Fibroblast of lung (primary cell): ENCODE measurements at regions not wholly inside any gene's neighbourhood (a gene's known extent, or its start where the extent isn't known, plus 50 kb on each side); places are given as distances from the start of the nearest gene placed in this dataset.

Source experiments
- DNase-seq, 2 donors: peaks; one replicate each; pipeline versions ENCODE4 v3.0.0 to v3.0.0-alpha.2; 2010; ENCODE audit warnings: low read depth in 2 of 2
- H2AFZ ChIP-seq: 2 replicates; pipeline ENCODE4 v1.5.1; 2012; ENCODE audit warnings: low read length, control low read depth, inconsistent platforms
- H3K27ac ChIP-seq: 2 replicates; pipeline ENCODE4 v1.5.1; 2011; ENCODE audit warnings: low read length, control low read depth; ENCODE audit not compliant: insufficient read depth
- H3K27me3 ChIP-seq: 2 replicates; pipeline ENCODE4 v1.5.1; 2011; ENCODE audit warnings: mild to moderate bottlenecking, low read length; ENCODE audit not compliant: control insufficient read depth, insufficient read depth
- H3K36me3 ChIP-seq: 2 replicates; pipeline ENCODE4 v1.5.1; 2011; ENCODE audit warnings: low read length; ENCODE audit not compliant: control insufficient read depth, insufficient read depth
- H3K4me1 ChIP-seq: 2 replicates; pipeline ENCODE4 v1.5.1; 2011; ENCODE audit warnings: low read length; ENCODE audit not compliant: control insufficient read depth, insufficient read depth; ENCODE audit errors: extremely low read depth
- H3K4me2 ChIP-seq: 2 replicates; pipeline ENCODE4 v1.5.1; 2011; ENCODE audit warnings: low read length, control low read depth; ENCODE audit not compliant: insufficient read depth; ENCODE audit errors: extremely low read depth
- H3K4me3 ChIP-seq, 4 experiments: fragments of 200-600 bp in 1 of 4; sonication (generic) in 1 of 4; replicated peaks in 1 of 4; 2 replicates each; pipeline ENCODE4 v1.5.1; 2011 to 2016; ENCODE audit warnings: low read length in 4 of 4, low read depth in 3 of 4, mild to moderate bottlenecking in 3 of 4, control low read depth in 2 of 4, inconsistent platforms in 1 of 4, mixed read lengths in 1 of 4; ENCODE audit not compliant: insufficient read depth in 1 of 4; ENCODE audit errors: control extremely low read depth in 1 of 4
- H3K79me2 ChIP-seq: 2 replicates; pipeline ENCODE4 v1.5.1; 2012; ENCODE audit warnings: mild to moderate bottlenecking, low read length, inconsistent platforms; ENCODE audit not compliant: control insufficient read depth, insufficient read depth
- H3K9ac ChIP-seq: 2 replicates; pipeline ENCODE4 v1.5.1; 2011; ENCODE audit warnings: mild to moderate bottlenecking, low read length, control low read depth; ENCODE audit not compliant: insufficient read depth
- H3K9me3 ChIP-seq: 2 replicates; pipeline ENCODE4 v1.5.1; 2012; ENCODE audit warnings: low read depth, low read length; ENCODE audit not compliant: control insufficient read depth, insufficient read depth
- H4K20me1 ChIP-seq: 2 replicates; pipeline ENCODE4 v1.5.1; 2011; ENCODE audit warnings: low read length; ENCODE audit not compliant: control insufficient read depth, insufficient read depth; ENCODE audit errors: extremely low read depth
- EZH2 ChIP-seq: IDR thresholded peaks from 2 replicates; pipeline ENCODE4 v1.5.1; 2012; ENCODE audit warnings: low read length, control low read depth, mild to moderate bottlenecking; ENCODE audit errors: missing control alignments
- TF ChIP-seq, protein P1 (sequence below), 2 donors: IDR thresholded peaks in 1 of 2; conservative IDR thresholded peaks in 1 of 2; 1 replicate in 1 of 2; 2 replicates in 1 of 2; pipeline ENCODE4 v1.5.1; 2011 to 2012; ENCODE audit warnings: low read length in 2 of 2, control low read depth in 1 of 2, inconsistent platforms in 1 of 2, low read depth in 1 of 2, mild to moderate bottlenecking in 1 of 2

DNA sequence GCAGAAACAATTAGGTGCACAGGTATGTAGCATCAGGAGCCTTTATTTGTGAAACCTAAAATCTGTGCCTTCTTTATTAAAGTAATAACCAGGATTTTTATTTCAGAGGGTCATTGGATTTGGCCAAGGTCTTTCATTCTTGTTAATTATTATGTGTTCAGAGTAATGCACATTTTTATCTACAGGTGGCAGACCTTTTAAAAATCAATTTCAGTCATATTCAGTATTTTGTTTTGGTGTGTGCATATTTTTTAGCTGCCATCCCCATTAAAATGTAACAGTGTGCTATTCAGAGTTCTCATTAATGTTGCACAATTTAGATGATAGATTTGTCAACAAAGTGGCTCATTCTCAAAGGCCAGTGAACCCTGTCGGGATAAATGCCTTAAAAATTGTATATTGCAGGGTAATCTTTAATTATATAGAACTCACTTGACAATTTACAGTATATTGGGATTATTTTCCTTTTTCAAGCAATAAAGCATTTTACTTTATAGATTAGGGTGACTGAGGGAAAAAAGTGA is 319.3 kb upstream of the SOX5 start:
- Histone ChIP-seq H3K27me3 (no peaks in the 10 kb centered on the region), H3K4me2 (no peak overlapping the region), H3K4me3 (no peak overlapping the region), H4K20me1 (no peaks in the 10 kb centered on the region), H3K9ac (no peak overlapping the region), H3K4me1 (no peaks in the 10 kb centered on the region), H3K79me2 (no peaks in the 10 kb centered on the region), H2AFZ (no peak overlapping the region), H3K9me3 (no peaks in the 10 kb centered on the region), H3K36me3 (no peaks in the 10 kb centered on the region), H3K27ac (no peak overlapping the region)
- TF ChIP-seq, protein P1, sequence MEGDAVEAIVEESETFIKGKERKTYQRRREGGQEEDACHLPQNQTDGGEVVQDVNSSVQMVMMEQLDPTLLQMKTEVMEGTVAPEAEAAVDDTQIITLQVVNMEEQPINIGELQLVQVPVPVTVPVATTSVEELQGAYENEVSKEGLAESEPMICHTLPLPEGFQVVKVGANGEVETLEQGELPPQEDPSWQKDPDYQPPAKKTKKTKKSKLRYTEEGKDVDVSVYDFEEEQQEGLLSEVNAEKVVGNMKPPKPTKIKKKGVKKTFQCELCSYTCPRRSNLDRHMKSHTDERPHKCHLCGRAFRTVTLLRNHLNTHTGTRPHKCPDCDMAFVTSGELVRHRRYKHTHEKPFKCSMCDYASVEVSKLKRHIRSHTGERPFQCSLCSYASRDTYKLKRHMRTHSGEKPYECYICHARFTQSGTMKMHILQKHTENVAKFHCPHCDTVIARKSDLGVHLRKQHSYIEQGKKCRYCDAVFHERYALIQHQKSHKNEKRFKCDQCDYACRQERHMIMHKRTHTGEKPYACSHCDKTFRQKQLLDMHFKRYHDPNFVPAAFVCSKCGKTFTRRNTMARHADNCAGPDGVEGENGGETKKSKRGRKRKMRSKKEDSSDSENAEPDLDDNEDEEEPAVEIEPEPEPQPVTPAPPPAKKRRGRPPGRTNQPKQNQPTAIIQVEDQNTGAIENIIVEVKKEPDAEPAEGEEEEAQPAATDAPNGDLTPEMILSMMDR (conservative IDR thresholded peaks at IDR 0.05 in 1 of 2, IDR thresholded peaks at IDR 0.05 in 1 of 2; ENCODE audit: low read depth in 1 of 2, low read length in 2 of 2), result no peak
- no peak for DNase-seq

DNA sequence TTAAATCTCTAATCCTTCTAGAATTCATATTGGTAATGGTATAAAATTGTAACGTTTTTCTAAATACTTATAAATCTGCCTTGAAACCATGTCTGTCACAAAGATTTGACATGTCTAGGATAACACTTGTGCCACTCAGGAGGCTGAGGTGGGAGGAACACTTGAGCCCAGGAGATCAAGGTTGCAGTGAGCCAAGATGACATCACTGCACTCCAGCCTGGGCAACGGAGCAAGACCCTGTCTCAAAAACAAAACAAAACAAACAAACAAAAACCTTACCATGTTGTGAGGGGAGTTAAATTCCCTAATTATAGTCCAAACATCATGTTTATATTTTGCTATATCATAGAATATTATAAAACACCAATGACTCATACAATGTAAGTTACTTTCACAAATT is 317.5 kb upstream of the SOX5 start:
- H3K27me3 ChIP-seq, result no peaks in the 10 kb centered on the region
- no peak overlapping the region for H3K4me2 ChIP-seq
- H3K9ac ChIP-seq, result no peak overlapping the region
- no peaks in the 10 kb centered on the region for H3K4me1 ChIP-seq
- no peak for DNase-seq
- no peaks in the 10 kb centered on the region for H3K36me3 ChIP-seq
- H4K20me1 ChIP-seq, result no peaks in the 10 kb centered on the region
- no peak overlapping the region for H3K27ac ChIP-seq
- no peaks in the 10 kb centered on the region for H3K79me2 ChIP-seq
- H3K9me3 ChIP-seq, result no peaks in the 10 kb centered on the region
- TF ChIP-seq EZH2, result no peak
- TF ChIP-seq, protein P1 (conservative IDR thresholded peaks at IDR 0.05 in 1 of 2, IDR thresholded peaks at IDR 0.05 in 1 of 2; ENCODE audit: low read depth in 1 of 2, low read length in 2 of 2), result no peak
- H3K4me3 ChIP-seq, result no peak overlapping the region
- H2AFZ ChIP-seq, result no peak overlapping the region

DNA sequence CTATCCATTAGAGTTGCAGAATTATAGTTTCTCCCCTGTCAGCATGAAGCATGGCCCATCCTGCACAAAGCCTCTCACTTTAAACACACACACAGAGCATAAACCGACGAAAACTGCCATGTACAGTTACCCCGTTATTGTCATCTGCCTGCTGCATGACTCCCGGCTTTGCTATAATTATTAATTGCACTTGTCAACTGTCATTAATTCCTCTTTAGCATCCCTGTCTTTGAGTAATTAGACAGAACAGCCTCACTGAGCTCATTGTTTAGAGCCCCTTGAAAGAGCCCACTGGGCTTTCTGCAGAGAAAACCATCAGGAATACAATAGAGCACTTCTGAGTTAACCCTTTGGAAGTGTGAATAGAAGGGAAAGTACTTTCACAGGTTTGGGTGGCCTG is 307.2 kb upstream of the SOX5 start:
- no peak overlapping the region for H3K4me3 ChIP-seq
- H2AFZ ChIP-seq, result no peak overlapping the region
- H3K27ac ChIP-seq, result no peak overlapping the region
- H3K9ac ChIP-seq, result no peak overlapping the region
- no peaks in the 10 kb centered on the region for H3K9me3 ChIP-seq
- H3K36me3 ChIP-seq, result no peaks in the 10 kb centered on the region
- no peaks in the 10 kb centered on the region for H3K4me1 ChIP-seq
- TF ChIP-seq, protein P1 (conservative IDR thresholded peaks at IDR 0.05 in 1 of 2, IDR thresholded peaks at IDR 0.05 in 1 of 2; ENCODE audit: low read depth in 1 of 2, low read length in 2 of 2), result no peak
- TF ChIP-seq EZH2, result no peak
- H3K27me3 ChIP-seq, result no peaks in the 10 kb centered on the region
- H3K4me2 ChIP-seq, result no peak overlapping the region
- no peak for DNase-seq
- H4K20me1 ChIP-seq, result no peaks in the 10 kb centered on the region
- no peaks in the 10 kb centered on the region for H3K79me2 ChIP-seq
